GM18519 (cell line): ENCODE measurements at regions not wholly inside any gene's neighbourhood (a gene's known extent, or its start where the extent isn't known, plus 50 kb on each side); places are given as distances from the start of the nearest gene placed in this dataset.

Source experiments
- ATAC-seq: cut with Tn5 transposase; IDR thresholded peaks from one replicate; pipeline ENCODE4 v1.9.1; 2021; ENCODE audit warnings: mild to moderate bottlenecking, moderate library complexity; ENCODE audit not compliant: unreplicated experiment, low FRiP score

- ATAC-seq, result no peak
Measured at GRCh38 chr2:225164401-225165050, 122.3 kb upstream of the DOCK10 start.

DNA sequence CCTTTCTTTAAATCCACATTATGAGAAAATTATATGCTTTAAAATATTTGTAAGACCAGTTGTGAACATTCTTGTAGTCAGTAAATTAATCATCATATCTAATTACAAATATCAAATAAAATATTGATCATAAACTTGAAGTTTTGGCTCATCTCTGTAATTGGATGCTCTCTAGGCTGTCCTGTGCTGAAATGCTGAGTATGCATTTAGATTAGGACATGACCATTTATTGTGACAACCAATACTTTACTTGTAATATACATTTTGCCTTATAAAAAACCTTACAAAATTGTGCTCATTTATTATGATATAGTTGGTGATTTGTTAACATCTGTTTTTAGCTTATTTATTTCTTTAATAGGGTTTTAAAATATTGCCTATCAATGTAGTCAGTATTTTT lies 116.1 kb upstream of the DOCK10 start:
- no peak for ATAC-seq

- ATAC-seq, result no peak
Measured at GRCh38 chr2:225156853-225157451, 114.7 kb upstream of the DOCK10 start.

DNA sequence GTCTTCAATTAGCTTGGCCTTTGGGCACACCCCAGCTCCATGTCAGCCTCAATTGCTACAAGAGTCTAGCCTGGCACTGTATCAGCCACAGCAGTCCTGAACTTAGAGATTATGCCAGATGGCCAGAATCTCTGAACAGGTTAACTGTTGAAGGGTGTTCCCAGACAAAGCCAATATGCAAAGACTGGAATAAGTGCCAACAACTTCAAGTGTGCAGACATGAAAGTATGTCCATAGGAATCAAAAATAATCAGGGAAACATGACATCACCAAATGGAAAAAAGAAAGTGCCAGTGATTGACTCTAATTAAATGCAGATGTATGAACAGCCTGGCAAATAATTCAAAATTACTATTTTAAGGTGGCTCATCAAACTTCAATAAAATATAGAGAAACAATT lies 98.5 kb upstream of the DOCK10 start:
- no peak for ATAC-seq

- no peak for ATAC-seq
Measured at GRCh38 chr2:225137971-225138370, 95.7 kb upstream of the DOCK10 start.

- ATAC-seq, result no peak
Measured at GRCh38 chr2:225136552-225136951, 94.3 kb upstream of the DOCK10 start.

- no peak for ATAC-seq
Measured at GRCh38 chr2:225131898-225132297, 89.6 kb upstream of the DOCK10 start.

DNA sequence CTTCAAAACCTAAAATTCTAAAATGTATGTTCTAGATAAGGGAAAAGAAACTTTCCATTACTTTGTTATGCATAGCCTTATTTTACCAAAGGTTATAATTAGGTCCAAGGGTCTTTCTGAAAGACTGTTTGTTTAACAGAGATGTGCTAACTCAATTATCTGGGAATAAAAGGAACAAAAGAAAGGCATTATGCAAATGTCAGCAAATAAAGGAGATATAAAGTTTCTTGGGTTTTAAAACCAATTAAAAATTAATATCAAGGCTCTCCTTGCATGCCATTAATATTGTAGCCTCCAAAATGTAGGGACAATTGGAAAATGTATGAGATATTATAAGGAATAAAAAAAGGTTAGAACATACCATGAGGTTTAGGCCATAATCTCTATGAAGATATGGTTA lies 87.8 kb upstream of the DOCK10 start:
- no peak for ATAC-seq

DNA sequence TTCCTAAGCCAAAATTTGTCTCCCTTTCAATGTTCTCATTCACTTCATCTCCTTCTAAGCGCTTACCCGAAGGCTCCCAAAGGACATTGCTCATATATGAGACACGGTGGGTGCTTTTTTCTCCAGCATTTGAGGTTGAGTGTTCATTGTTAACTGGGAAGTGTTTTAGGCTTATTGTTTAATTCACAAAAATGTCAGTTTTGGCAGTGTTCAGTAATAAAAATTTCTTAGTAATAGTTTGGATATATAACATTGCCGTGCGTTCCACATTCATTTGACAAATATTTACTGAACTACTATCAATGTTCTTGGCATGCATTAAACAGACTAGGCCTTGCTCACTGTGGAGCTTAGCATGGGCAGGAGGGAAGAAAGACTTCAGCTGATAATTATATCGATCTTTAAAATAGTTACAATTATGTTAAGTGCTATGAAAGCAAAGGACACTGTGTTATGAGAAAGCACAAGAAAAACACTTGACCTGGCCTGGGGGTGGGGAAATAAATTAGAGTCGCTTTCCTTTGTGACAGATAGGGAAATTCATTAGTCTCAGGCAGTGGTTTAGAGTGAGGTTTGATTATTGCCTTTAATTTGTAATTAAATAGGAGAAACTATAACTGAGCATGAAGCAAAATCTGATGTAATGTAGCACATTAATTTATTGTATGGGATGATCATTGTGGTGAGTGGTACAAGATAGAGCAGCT lies 82.2 kb upstream of the DOCK10 start:
- ATAC-seq, result no peak

DNA sequence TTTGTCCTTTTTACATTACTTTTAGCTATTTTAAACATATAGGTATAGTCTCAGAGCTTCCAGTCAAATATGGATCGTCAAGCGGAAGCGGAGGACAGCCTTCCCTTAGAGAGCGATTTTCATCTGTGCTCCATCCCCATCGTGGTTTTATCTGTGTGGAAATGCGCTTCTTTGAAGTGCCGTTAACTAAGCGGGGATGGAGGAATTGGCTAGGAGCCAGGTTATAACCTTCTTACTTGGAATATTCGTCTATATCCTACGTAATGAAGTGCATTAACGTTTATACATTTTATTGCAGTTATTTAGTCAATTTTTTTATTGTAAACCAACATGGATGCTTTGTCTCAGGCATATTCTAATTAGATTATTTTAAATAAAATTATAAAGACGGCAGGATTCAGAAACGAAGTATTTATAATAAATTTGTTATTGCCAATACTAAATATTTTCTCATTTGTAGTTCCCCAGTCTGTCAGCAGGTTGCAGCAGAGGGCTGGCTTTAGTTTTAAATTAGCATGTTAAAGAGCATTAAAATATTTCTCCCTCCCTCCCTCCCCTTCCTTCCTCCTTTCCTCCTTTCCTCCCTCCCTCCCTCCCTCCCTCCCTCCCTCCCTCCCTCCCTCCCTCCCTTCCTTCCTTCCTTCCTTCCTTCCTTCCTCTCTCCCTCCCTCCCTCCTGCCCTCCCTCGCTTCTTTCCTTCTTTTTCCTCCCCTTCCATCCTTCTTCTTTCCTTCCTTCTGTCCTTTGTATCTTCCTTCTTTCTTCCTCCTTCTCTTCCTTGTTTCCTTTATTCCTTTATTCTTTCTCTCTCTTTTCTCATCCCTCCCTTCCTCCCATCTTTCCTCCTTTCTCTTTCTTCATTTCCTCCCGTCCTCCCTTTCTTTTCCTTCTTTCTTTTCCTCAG lies 80.6 kb upstream of the DOCK10 start:
- no peak for ATAC-seq

GRCh38 chr2:225122007-225122406 lies 79.7 kb upstream of the DOCK10 start:
- ATAC-seq, result no peak

DNA sequence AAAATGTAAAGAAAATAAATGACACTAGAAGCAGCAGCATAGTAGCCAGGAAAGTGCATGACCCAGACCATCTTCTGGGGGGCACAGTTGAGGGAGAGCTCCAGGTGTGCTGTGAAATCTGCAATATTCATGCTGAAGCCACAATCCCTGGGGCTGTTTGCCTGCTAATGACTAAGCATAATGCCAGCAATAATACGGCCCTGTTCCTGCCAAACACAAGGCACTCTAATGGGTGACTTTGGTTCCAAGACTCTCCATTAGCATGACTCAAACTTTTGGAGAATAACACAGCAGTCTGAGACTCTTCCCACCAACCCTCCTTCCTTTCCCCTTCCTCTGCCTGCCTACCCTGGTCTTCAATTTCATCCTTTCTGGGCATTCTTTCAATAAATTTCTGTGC lies 77.9 kb upstream of the DOCK10 start:
- no peak for ATAC-seq

DNA sequence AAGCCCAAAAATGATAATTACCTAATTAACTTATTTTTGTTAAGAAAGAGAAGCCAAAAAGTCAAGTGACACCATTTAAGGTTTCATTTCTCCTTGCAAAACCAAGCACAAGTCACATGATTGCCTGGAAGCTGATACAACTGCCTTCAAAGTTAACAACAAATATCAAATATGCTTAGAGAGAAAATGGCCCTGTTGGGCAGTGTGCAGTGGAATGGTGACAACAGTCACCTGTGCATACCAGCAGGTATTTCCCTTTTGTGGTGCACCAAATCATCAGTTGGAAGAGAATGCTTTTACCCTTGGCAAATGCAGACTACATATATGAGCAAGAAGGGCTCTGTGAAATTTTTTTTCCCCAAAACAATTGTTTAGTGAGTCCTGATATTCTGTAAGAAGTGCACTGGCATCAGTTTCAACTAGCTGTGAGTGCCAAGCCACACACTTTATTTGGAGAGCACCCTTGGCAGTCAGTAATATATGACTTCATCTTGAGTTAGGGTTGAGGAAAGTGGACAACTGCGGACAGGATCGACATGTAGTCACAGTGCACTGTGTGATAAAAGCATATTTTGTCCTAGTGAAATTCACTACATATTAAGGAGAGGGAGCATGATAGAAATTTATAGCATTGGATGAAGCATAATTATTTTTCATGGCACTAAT lies 74.9 kb upstream of the DOCK10 start:
- no peak for ATAC-seq

DNA sequence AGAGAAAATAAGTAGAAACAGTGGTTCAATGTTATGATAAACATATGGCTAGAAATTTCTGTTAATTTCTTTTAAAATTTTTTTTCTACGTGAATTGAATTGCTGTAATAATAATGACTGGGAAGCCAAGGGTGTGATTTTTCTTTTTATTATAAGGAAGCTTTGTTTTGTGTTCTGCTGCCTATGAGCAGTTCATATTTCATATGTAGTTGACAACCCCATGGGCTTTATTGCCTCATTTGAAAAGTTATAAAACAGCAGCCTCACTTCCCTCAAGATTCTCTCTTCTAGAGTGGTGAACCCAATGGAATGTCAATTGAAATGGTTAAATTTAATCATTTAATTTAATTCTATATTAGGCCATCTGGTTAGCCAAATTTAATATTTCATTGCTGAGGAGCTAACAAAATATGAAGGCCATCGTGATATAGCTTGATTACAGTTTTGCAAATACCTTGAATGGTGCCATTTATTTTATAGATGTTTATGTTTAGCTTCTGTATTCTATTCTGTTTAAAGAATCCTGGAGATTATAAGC lies 72.6 kb upstream of the DOCK10 start:
- no peak for ATAC-seq

- ATAC-seq, result no peak
Measured at GRCh38 chr2:225113371-225114015, 71.2 kb upstream of the DOCK10 start.

DNA sequence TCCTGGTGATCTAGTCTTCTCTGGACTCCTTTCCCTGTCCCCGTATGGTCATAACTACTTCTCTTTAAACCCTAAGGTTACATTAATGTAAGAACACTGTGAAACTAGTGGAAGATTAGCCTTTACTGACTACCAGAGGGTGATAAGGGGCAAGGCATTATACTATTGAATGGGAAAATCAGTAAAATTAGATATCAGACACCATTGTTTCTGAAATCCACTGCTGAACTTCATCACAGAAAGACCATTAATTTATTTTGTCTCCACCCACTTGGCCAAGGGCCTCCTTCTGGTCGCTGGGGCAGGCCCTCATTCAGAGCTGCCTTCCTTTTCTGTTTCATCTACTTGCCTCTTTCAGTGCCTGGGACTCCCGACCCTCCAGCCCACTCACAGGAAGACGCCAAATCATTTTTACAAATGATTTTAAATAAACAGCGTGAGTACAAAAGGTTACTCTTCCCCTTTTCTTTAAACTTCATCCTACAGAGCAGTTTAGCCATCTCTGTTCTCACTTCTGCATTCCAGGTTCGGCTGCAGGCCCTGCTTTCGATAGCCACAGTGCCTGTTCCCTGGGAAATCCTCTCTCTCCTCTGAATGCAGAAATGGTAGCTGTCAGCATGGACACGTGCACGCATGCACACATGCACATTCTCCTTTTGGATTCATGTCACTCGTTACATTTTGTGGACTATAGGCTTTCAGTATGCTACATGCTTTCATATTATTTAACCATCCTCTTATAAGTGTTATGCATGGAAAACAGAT lies 70.3 kb upstream of the DOCK10 start:
- ATAC-seq, result peak; percentile 63

GRCh38 chr2:225108805-225109204 lies 66.5 kb upstream of the DOCK10 start:
- ATAC-seq, result no peak

GRCh38 chr2:225104971-225105370 lies 62.7 kb upstream of the DOCK10 start:
- no peak for ATAC-seq

DNA sequence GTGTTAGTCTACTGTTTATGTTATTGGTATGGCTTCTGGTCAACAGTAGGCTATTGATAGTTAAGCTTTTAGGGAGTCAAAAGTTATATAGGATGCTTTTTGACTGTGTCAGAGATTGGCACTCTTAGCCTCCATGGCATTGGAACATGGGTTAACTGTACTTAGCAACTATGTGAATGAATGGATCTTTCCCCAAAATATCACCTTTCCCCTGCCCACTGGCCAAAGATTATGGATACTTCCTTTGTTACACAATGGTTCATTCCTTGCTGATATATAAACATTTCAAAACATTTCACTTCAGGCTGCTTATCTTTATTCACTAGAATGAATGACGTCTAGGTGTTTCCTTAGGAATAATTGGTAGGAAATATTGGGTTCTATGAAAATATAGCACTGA lies 62.1 kb upstream of the DOCK10 start:
- no peak for ATAC-seq
